ENCODE measurements at regions not wholly inside any gene's neighbourhood (a gene's known extent, or its start where the extent isn't known, plus 50 kb on each side); places are given as distances from the start of the nearest gene placed in this dataset.
"Not testable (repeated sequence)": the region's sequence is repeated elsewhere in the genome, so short reads cannot be mapped to it uniquely, and the experiment has no call there.

DNA sequence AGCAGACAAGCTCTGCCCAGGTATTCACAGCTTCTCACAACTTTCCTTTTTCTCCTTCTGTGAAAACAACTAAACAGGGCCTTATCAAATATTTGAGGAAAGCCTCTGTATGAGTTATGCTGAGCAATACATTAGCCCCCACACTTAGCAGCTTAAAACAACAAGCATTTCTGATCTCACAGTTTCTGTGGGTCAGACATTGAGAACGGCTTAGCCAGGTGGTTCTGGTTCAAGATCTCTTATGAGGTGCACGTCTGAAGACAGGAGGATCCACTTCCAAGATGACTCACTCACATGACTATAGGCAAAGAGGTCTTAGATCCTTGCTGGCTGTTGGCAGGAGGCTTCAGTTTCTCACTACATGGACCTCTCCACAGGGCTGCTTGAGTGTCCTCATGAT, 181.4 kb upstream of the WSCD1 start:
- CTCF ChIA-PET = no interaction called here
- POLR2A ChIA-PET = no interaction called here

DNA sequence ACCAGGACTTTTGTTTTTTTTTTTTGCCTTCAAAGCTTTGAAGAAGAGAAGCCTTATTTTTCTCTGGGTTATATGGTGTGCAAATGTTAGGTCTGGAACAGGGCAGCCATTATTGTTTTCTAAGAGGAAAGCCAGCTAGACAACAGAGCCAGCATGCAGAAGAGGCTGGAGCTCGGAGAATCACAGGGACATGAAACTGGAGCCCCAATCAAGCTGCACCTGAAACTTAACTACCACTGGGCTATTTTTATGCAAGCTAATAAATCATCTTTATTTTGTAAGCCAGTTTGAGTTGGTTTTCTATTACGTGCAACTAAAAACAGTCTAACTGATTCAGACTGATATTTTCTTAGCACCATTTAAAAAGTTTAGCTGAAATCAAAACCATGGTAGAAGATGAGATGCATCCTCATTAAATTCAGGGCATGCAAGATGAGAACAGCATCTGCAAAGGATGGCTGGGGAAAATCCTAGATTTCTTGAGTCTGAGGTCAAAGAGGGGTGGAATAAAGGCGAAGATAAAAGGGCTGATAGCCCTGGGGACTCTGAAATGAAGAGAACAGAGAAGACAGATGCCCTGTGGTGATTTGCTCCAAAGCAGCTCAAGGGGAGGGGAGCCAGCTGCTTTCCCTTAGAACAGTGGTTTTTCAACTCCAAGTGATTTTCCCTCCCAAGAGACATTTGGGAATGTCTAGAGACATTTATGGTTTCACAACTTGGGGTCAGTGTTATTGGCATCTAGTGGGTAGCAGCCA, 177.1 kb upstream of the WSCD1 start:
- POLR2A ChIA-PET = no interaction called here

DNA sequence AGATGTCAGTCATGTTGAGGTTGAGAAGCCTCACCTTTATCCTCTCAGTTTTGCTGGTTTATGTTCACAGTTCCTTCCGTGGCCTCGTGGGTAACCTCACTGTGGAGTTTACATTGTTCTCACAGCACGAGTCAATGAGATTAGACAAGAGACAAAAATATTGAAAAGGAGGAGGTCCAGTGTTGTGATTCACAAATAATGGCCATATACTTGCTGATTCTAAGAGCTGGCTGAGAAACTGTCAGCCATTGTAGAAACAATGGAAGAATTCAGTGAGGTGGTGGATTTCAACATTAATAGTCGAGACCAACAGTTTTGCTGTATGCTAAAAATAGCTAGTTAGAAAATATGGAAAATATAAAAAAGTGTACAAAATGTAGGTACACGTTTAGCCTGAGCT, 176.4 kb upstream of the WSCD1 start:
- CTCF ChIA-PET = no interaction called here

More for the DNA sequence above, 177.1 kb upstream of the WSCD1 start:
- CTCF ChIA-PET = no interaction called here

DNA sequence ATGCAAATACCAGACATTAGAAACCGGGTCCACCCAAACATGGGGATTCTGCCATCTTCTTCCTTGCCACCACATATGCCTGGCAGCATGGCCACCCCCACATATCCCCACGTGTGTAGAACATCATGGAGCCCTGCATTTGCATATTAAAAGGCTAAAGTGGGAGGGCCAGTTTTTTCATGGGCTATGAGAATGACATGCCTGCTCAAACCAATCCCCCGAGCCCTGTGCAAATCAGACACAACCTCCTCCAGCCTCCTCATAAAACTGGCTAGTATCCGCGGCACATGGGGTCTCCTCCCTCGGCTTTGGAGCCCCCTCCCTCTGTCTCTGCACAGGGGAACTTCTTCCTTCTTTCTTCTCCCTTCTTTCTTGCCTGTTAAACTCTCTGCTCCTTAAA, 174.9 kb upstream of the WSCD1 start:
- POLR2A ChIA-PET = no interaction called here
- CTCF ChIA-PET = no interaction called here

More for the DNA sequence above, 176.4 kb upstream of the WSCD1 start:
- POLR2A ChIA-PET = no interaction called here

DNA sequence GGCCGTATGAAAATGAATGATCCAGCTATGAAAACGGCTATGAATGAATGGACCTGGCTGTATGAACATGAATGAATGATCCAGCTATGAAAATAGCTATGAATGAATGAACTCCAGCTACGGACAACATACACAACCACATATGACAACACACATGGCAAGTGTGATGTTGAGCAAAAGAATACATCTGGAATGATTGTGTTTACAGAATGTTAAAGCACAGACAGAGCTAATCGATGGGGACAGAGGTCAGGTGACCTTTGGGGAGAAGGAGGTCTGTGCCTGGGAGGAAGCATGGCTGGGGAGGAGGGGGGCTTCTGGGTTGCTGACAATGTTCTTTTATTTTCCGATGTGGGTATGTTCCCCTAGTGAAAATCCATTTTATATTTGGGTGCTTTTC, 174.0 kb upstream of the WSCD1 start:
- POLR2A ChIA-PET = no interaction called here
- CTCF ChIA-PET = no interaction called here

DNA sequence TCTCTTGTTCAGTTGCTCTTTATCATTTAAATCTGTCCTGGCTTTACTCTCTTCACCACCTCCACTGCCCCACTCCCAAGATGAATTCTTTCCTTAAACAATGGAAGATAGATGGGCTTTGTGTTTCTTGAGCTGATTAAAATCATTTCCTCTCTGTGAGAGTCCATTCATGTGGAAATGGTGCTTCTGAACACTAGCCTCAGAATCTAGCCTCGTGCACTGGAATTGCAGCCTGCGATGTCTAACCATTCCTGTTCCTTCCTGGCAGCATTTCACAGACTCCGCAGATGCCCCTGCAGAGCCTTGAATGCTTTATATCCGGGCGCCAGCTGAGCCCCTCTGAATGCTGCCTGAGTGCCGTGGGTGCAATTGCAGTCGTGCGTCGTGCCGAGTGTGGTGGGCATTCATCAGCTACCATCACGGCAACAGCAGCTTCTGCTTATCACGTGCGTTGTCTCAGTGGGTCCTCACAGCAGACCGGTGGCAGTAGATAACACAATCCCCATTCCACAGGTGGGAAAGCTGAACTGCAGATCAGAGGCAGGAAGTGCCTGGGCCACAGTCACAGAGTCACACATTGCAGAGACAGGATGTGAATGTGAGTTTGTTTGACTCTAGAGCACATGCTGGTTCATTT, 172.8 kb upstream of the WSCD1 start:
- POLR2A ChIA-PET = no interaction called here
- CTCF ChIA-PET = no interaction called here

DNA sequence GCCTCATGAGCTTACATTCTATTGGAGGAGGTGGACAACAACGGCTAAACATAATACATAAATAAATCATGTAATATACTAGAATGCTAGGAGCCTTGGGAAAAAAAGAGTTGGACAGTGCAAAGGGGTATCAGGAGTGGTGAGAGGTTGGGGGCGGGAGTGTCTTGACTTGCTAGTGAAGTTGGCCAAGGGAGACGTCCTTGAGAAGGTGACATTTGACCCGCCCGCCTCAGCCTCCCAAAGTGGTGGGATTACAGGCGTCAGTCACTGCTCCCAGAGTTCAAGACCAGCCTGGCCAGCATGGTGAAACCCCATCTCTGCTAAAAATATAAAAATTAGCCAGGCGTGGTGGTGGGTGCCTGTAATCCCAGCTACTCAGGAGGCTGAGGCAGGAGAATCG, 172.2 kb upstream of the WSCD1 start:
- CTCF ChIA-PET, POLR2A ChIA-PET: not testable (repeated sequence)

DNA sequence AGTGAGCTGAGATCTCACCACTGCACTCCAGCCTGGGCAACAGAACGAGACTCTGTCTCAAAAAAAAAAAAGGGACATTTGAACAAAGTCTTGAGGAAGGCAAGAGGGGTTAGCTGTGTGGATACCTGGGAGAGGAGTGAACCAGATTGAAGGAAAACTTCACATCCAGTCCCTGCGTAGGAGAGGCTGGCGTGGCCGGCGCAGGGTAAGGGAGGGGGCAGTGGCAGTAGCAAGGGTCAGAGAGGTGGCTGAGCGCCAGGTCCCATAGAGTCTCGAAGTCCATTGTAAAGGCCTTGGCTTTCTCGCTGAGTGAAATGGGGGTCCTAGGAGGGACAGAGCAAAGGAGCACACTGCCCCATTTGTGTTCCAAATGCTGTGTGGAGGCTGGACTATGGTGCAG, 171.8 kb upstream of the WSCD1 start:
- ChIA-PET POLR2A (no interaction called here), CTCF (no interaction called here)

DNA sequence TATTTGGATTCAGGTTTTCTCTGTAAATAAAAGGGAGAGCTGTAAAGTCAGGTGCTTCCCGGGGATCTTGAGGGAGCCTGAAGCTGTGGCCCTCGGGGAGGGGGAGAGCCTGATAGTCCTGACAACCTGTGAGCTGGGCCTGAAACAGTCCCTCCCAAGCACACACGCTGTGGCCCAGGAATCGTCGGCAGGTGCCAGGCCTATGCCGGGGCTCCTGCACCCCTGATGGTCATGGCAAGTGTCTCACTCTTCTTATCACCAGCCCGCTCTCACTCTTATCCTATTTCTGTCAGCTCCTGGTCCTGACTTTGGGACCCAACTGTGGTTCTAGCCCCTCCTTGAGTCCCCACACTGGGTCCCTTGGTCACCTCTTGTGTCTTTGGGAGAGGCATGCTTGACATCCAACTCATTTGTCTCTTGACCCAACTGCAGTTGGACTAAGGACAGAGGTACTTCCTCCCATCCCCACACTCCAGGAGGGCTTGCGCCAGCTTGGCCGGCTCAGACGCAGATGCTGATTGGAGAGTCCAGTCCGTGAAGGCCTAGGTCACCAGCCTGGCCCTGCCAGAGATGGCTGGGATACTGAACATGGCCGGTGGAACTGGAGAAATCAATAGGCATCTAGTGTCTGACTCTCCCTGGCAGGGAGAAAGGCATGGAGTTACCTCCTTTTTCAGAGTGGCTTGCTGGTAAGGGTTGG, 170.5 kb upstream of the WSCD1 start:
- CTCF ChIA-PET = no interaction called here
- POLR2A ChIA-PET = no interaction called here

DNA sequence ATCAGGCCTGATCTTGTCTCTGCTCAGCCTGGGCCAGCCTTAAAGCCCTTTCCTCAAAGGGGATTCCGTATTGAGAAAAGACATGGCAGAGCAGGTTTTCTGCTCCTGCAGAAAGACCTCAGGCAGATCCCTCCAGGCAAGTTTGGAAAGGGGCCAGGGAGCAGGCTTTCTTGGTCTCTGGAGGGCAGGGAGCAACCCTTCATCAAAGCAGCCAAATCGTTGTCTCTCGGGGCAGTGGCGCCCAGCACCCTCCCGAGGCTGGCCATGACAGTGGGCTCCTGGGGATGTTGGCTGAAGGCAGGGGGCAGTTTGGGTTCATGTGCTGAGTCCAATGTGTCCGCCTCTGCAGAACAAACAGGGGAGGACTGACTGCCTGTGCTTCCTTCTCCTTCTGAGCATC, 168.4 kb upstream of the WSCD1 start:
- POLR2A ChIA-PET = no interaction called here

DNA sequence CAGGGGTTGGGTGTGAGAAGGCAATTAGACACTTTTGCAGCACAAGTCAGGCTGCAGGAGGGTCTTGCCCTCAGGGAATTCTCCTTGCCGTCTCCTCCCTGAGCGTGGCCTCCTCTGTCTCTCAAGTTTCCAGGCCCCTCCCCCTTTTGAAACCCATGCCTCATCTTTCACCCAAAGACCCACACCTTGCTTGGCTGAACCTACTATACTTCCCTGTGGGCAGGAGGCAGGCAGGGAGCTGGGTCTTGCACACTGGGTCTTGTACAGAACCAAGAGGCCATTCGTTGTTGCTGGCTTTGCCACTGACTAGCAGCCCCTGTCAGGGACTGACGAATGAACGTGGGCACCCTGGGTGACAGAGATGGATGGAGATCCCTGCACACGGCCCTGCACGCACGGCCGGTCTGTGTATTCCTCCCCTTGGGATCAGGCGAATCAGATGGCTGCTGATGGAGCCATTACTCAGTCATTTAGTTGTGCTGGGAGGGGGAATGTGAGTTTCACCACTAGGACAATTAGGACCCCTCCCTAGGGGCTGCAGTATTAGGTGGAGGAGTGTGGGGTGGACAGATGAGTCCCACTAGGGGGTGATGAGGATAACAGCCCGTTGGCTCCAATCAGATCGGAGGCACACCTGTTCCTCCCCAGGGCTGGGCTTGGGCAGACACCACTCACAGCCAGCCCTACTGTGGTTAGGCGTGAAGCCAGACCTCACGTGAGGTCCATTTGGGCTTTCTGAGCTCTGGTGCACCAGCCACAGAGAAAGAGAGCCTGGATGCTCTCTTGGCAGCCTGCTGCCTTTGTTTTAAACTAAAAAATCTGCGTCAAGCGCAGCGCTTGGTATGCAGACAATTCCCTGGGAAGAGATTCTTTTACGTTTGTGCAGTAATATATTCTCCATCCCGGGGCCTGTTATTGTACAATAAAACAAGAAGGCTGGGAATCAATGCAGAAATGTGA, 167.7 kb upstream of the WSCD1 start:
- POLR2A ChIA-PET = interaction anchor here (0.6 kb wide), 1 partner anchor 1209 kb away, joined by 3 read pairs; no protein-coding TSS in a partner anchor
- CTCF ChIA-PET = no interaction called here

More for the DNA sequence above, 168.4 kb upstream of the WSCD1 start:
- CTCF ChIA-PET = no interaction called here

DNA sequence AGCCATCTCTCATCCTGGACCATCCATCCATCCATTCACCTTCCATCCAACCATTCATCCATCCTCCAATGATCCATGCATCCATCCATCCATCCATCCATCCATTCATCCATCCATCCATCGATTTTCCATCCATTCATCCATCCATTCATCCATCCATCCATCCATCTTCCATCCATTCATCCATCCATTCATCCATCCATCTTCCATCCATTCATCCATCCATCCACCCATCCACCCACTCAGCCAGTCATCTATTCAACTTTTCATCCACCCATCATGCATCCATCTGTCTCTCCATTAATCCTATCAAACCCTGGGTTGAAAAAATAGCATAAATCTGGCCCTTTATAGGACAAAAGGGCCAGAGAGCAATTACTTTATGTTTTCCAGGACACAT, 158.3 kb upstream of the WSCD1 start:
- ChIA-PET POLR2A (no interaction called here), CTCF (no interaction called here)

DNA sequence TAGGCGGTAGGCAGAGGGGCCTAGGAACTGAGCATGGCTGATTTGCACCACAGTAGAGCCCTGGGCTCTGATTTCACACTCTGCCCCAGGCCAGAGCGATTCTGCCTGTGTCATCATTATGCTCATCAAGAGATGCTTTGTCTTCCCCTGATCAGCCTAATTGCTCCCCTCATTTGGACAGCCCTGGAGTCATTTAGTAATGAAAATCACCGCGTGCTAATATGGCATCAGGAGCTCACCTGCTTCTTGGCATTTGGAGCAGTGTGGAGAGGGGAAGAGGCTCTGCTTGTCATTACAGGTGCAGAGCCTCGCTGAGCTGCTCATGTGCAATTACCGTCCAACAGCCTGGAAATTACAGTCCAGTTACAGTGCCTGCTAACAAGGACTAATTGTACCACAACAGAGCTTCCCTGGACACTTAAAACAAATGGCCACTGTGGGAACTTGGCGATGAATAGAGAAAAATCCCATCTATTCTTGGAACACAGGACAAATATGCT, 157.1 kb upstream of the WSCD1 start:
- POLR2A ChIA-PET = no interaction called here

DNA sequence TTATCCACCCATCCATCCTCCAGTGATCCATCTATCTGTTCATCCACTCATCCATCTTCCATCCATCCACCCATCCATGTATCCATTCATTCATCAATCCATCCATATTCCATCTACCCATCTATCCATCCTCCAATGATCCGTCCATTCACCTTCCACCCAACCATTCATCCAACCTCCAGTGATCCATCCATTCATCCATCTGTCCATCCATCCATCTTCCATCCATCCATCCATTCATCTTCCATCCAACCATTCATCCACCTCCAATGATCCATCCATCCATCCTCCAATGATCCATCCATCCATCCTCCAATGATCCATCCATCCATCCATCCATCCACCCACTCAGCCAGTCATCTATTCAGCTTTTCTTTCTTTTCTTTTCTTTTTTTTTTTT, 156.5 kb upstream of the WSCD1 start:
- CTCF ChIA-PET = no interaction called here
- POLR2A ChIA-PET = no interaction called here

More for the DNA sequence above, 157.1 kb upstream of the WSCD1 start:
- CTCF ChIA-PET = no interaction called here

DNA sequence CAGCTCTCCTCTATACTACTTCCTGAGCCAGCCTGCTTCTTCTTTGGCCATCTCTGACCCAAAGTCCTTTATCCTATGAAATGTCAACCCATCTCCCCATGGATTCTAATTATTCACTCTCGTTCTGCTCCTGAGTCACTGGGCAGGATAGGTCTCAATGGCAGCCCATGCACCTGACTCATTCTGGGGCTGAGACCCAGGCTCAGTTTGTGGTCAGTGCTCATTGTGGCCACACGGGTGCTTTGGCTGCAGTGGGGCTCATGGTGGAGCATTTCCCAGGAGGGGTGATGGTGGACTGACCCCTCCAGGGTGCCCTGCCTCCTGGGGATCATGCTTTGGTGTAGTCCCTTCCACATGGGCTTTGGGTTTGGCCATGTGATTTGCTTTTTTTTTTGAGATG, 154.8 kb upstream of the WSCD1 start:
- POLR2A ChIA-PET = no interaction called here
- CTCF ChIA-PET = no interaction called here

DNA sequence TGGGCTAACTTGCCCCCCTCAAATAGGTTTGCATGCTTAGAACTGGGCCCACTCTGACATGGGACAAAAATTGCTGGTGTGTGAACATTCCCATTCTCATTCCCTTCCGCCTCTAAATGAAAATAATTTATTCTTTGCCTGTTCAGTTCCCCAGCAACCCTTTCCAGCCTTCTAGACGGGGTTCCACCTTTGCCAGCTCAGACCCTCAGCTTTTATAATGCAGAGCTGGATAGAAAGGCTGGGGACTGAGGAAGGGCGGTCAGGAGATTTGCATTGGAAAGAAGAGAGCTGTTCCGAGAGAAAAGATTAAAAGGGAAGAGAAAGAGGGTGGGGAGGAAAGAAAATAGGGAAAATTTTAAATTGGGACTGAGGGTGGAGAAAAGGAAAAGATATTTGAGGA, 151.1 kb upstream of the WSCD1 start:
- POLR2A ChIA-PET = no interaction called here

DNA sequence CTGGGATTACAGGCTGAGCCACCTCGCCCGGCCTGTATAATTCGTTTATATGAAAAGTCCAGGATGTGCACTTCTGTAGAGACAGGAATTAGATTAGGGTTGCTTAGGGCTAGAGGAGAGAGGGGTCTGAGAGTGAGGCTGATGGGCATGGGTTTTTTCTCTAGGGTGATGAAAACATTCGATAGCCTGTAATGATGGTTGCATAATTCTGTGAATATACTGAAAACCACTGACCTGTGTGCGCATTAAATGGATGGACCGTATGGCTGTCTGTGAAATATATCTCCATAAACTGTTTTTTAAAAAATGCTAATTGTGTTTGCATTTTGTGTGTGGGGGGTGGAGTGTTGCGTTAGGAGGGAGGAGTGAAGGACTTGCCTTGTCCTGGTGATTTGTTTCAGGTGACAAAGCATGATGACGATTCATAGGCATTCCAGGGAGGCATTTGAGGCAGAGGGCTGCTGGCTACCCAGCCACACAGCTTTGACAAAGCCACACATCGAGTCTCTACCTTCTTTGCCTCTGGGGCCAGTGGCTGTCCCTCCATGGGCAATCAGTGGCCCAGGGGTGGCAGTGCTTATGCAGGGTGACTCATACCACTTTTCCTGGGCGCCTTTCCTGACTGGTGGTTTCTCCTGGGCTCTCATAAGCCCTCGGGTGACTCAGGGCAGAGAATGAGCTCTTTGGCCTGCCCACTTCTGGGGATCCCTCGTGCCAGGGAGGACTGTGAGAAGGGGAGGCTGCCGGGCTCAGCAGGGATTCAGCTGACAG, 148.5 kb upstream of the WSCD1 start:
- ChIA-PET CTCF (interaction anchor here (0.7 kb wide), 1 partner anchor 125 kb away, joined by 3 read pairs; no protein-coding TSS in a partner anchor), POLR2A (no interaction called here)

More for the DNA sequence above, 151.1 kb upstream of the WSCD1 start:
- CTCF ChIA-PET = no interaction called here

DNA sequence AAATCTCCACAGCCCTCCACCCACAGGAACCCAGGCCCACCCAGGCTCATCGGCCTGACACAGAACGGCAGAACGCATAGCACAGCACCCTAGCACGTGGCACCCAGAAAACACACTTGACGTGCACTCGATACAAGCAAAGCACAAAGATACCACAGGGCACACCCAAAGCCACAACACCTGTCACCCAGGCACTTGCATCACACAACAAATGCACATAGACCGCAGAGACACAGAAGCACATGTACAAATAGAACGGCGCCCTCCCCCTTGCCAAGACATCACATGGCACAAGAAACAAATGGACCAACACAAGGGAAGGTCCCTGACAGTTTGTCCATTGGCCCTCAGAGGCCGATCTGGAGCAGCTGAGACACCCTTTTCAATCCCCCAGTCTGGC, 147.7 kb upstream of the WSCD1 start:
- ChIA-PET CTCF (no interaction called here), POLR2A (no interaction called here)

DNA sequence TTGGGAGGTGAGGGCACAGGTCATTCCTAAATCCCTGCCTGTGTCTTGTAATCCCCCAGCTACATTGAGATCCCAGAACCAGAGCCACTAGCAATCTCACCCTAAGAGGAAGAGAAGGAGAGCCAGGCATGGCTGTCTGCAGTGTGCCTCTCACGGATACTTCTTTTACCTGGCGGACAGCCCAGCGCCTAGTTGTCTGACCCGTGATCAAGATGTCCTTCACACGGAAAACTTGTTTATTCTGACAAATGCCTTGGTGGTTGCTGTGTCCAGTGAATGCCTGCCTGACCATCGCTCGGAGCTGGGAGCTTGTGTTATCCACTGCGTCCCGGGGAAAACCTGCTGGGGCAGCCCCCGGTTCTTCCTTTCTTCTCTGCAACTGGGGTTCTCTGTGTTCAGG, 140.5 kb upstream of the WSCD1 start:
- ChIA-PET POLR2A (no interaction called here), CTCF (no interaction called here)
